HEK293T (cell line): ENCODE measurements at regions not wholly inside any gene's neighbourhood (a gene's known extent, or its start where the extent isn't known, plus 50 kb on each side); places are given as distances from the start of the nearest gene placed in this dataset.

Source experiments
- BHLHE40 ChIP-seq: fragments of 450-650 bp; IDR thresholded peaks from 2 replicates; pipeline ENCODE4 v1.6.1; 2016; ENCODE audit warnings: mild to moderate bottlenecking, moderate library complexity, borderline replicate concordance
- CTBP1 ChIP-seq: fragments of 450-650 bp; IDR thresholded peaks from 2 replicates; pipeline ENCODE4 v1.6.1; 2016; ENCODE audit warnings: borderline replicate concordance
- FOXK2 ChIP-seq: fragments of 450-650 bp; IDR thresholded peaks from 2 replicates; pipeline ENCODE4 v1.6.1; 2016; ENCODE audit warnings: mild to moderate bottlenecking
- FOXM1 ChIP-seq: fragments of 450-650 bp; IDR thresholded peaks from 2 replicates; pipeline ENCODE4 v1.6.1; 2017; ENCODE audit warnings: mild to moderate bottlenecking, borderline replicate concordance
- LEF1 ChIP-seq: fragments of 450-650 bp; IDR thresholded peaks from 2 replicates; pipeline ENCODE4 v1.6.1; 2017; ENCODE audit warnings: mild to moderate bottlenecking, borderline replicate concordance
- NFRKB ChIP-seq: fragments of 450-650 bp; IDR thresholded peaks from 2 replicates; pipeline ENCODE4 v1.6.1; 2016; ENCODE audit warnings: mild to moderate bottlenecking, moderate library complexity
- SUZ12 ChIP-seq: fragments of 450-650 bp; IDR thresholded peaks from 2 replicates; pipeline ENCODE4 v1.6.1; 2016; ENCODE audit warnings: mild to moderate bottlenecking
- TARDBP ChIP-seq: fragments of 450-650 bp; IDR thresholded peaks from 2 replicates; pipeline ENCODE4 v1.6.1; 2016
- ZNF384 ChIP-seq: fragments of 450-650 bp; IDR thresholded peaks from 2 replicates; pipeline ENCODE4 v1.6.1; 2016
- TF ChIP-seq, protein P1 (sequence below): fragments of 450-650 bp; IDR thresholded peaks from 2 replicates; pipeline ENCODE4 v1.6.1; 2016

DNA sequence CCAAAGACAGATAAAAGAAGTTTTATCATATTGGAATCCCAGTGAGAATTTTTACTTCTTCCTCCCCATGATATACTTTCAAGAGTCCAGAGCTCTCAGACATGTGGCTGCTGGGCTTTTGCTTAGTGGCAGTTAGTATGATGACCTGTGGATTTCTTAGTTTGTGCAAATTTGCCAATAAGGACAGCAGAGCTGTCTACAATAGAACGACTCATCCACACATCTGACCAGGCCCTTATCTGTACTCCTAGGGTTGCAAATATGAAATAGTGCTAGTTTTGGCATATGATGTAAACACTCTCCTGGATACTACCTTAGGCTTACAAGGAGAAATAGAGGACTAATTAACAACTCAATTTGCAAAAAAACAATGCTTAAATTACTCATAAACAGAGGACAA is 758.4 kb upstream of the TMEFF2 start:
- TF ChIP-seq SUZ12 (no peak), BHLHE40 (no peak), NFRKB (no peak), FOXK2 (no peak), FOXM1 (no peak), CTBP1 (no peak), TARDBP (no peak), ZNF384 (no peak), LEF1 (no peak)
- TF ChIP-seq, protein P1, sequence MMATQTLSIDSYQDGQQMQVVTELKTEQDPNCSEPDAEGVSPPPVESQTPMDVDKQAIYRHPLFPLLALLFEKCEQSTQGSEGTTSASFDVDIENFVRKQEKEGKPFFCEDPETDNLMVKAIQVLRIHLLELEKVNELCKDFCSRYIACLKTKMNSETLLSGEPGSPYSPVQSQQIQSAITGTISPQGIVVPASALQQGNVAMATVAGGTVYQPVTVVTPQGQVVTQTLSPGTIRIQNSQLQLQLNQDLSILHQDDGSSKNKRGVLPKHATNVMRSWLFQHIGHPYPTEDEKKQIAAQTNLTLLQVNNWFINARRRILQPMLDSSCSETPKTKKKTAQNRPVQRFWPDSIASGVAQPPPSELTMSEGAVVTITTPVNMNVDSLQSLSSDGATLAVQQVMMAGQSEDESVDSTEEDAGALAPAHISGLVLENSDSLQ = no peak
